Neural cell (in vitro differentiated cells): ENCODE measurements at regions not wholly inside any gene's neighbourhood (a gene's known extent, or its start where the extent isn't known, plus 50 kb on each side); places are given as distances from the start of the nearest gene placed in this dataset.

Experiments
- H2AFZ ChIP-seq: fragments of 200-600, 300-800 bp; sonication (generic), shearing (Covaris generic); 2 replicates; pipeline ENCODE4 v1.6.0; 2014; ENCODE audit warnings: low read depth, mild to moderate bottlenecking, antibody characterized with exemption, low read length, moderate library complexity
- H3F3A ChIP-seq: fragments of 200-600 bp; shearing (Covaris generic); 2 replicates; pipeline ENCODE4 v1.6.1; 2016; ENCODE audit warnings: mild to moderate bottlenecking, moderate library complexity, mixed read lengths, antibody characterized with exemption, low read length; ENCODE audit not compliant: insufficient read depth, poor library complexity, severe bottlenecking
- H3K27ac ChIP-seq: fragments of 200-600, 300-800 bp; sonication (generic), shearing (Covaris generic); 2 replicates; pipeline ENCODE4 v1.5.1; 2014; ENCODE audit warnings: mild to moderate bottlenecking, low read length, moderate library complexity
- H3K27me3 ChIP-seq: fragments of 300-800, 200-600 bp; sonication (generic), shearing (Covaris generic); 2 replicates; pipeline ENCODE4 v1.6.0; 2014; ENCODE audit warnings: mild to moderate bottlenecking, low read depth, low read length, moderate library complexity; ENCODE audit not compliant: insufficient read depth
- H3K36me3 ChIP-seq: fragments of 300-800, 200-600 bp; sonication (generic), shearing (Covaris generic); 2 replicates; pipeline ENCODE4 v1.5.1; 2014; ENCODE audit warnings: mild to moderate bottlenecking, antibody characterized with exemption, low read length, moderate library complexity; ENCODE audit not compliant: insufficient read depth
- H3K4me2 ChIP-seq: fragments of 300-800, 200-600 bp; sonication (generic), shearing (Covaris generic); 2 replicates; pipeline ENCODE4 v1.6.0; 2014; ENCODE audit warnings: mild to moderate bottlenecking, low read length
- H3K4me3 ChIP-seq: fragments of 300-800, 200-600 bp; sonication (generic), shearing (Covaris generic); 2 replicates; pipeline ENCODE4 v1.5.1; 2014; ENCODE audit warnings: mild to moderate bottlenecking, low read length, moderate library complexity
- H3K79me2 ChIP-seq: fragments of 200-600 bp; shearing (Covaris generic); replicated peaks from 2 replicates; pipeline ENCODE4 v1.6.0; 2014; ENCODE audit warnings: mild to moderate bottlenecking, low read length, moderate library complexity; ENCODE audit not compliant: insufficient read depth
- H3K9ac ChIP-seq: fragments of 300-800, 200-600 bp; sonication (generic), shearing (Covaris generic); 2 replicates; pipeline ENCODE4 v1.6.1; 2016; ENCODE audit warnings: mild to moderate bottlenecking, low read length, mixed read lengths
- H3K9me2 ChIP-seq: fragments of 200-600 bp; shearing (Covaris generic); 2 replicates; pipeline ENCODE4 v1.6.1; 2016; ENCODE audit warnings: mild to moderate bottlenecking, low read length, mixed read lengths; ENCODE audit not compliant: insufficient read depth
- H3K9me3 ChIP-seq: fragments of 200-600, 300-800 bp; sonication (generic), shearing (Covaris generic); 2 replicates; pipeline ENCODE4 v1.6.1; 2016; ENCODE audit warnings: mild to moderate bottlenecking, mixed run types, low read length, moderate library complexity, mixed read lengths
- H4K20me1 ChIP-seq: fragments of 200-600 bp; shearing (Covaris generic); 2 replicates; pipeline ENCODE4 v1.6.1; 2016; ENCODE audit warnings: mild to moderate bottlenecking, mixed run types; ENCODE audit not compliant: insufficient read depth
- CTCF ChIP-seq: fragments of 450-650 bp; IDR thresholded peaks from 2 replicates; pipeline ENCODE4 v1.5.1; 2014; ENCODE audit warnings: antibody characterized with exemption, mild to moderate bottlenecking, moderate library complexity; ENCODE audit not compliant: poor library complexity, severe bottlenecking
- EP300 ChIP-seq: fragments of 450-650 bp; conservative IDR thresholded peaks from 2 replicates; pipeline ENCODE4 v1.6.1; 2014; ENCODE audit warnings: antibody characterized with exemption, mild to moderate bottlenecking, moderate library complexity; ENCODE audit not compliant: poor library complexity, severe bottlenecking
- EZH2 ChIP-seq: fragments of 200-600, 300-800 bp; shearing (Covaris generic), sonication (generic); IDR thresholded peaks from 2 replicates; pipeline ENCODE4 v1.6.1; 2014; ENCODE audit warnings: antibody characterized with exemption, low read length, borderline replicate concordance, mild to moderate bottlenecking; ENCODE audit not compliant: insufficient read depth, poor library complexity, severe bottlenecking
- MXI1 ChIP-seq: fragments of 450-650 bp; conservative IDR thresholded peaks from 2 replicates; pipeline ENCODE4 v1.6.1; 2014; ENCODE audit warnings: antibody characterized with exemption, mild to moderate bottlenecking; ENCODE audit not compliant: poor library complexity, severe bottlenecking
- POLR2AphosphoS5 ChIP-seq: IDR thresholded peaks from 2 replicates; pipeline ENCODE4 v1.6.1; 2012
- RAD21 ChIP-seq: fragments of 450-650 bp; conservative IDR thresholded peaks from 2 replicates; pipeline ENCODE4 v1.6.1; 2014; ENCODE audit warnings: antibody characterized with exemption, mild to moderate bottlenecking, moderate library complexity
- REST ChIP-seq: IDR thresholded peaks from 2 replicates; pipeline ENCODE4 v1.6.1; 2012; ENCODE audit warnings: borderline replicate concordance
- SMC3 ChIP-seq: fragments of 450-650 bp; conservative IDR thresholded peaks from 2 replicates; pipeline ENCODE4 v1.6.1; 2014; ENCODE audit warnings: antibody characterized with exemption, mild to moderate bottlenecking, moderate library complexity; ENCODE audit not compliant: poor library complexity
- TAF1 ChIP-seq: IDR thresholded peaks from 2 replicates; pipeline ENCODE4 v1.6.1; 2012; ENCODE audit warnings: low read depth

- H3K9ac ChIP-seq: no peak overlapping the region
- H4K20me1 ChIP-seq: no peaks in the 10 kb centered on the region
- H3K27ac ChIP-seq: no peak overlapping the region
- H3K9me3 ChIP-seq: no peaks in the 10 kb centered on the region
- no peaks in the 10 kb centered on the region for H3K9me2 ChIP-seq
- TF ChIP-seq MXI1 (no peak), EP300 (no peak), TAF1 (no peak), SMC3 (no peak), CTCF (no peak), RAD21 (no peak), EZH2 (no peak), REST (no peak), POLR2AphosphoS5 (no peak)
- no peaks in the 10 kb centered on the region for H3K36me3 ChIP-seq
- no peaks in the 10 kb centered on the region for H3K79me2 ChIP-seq
- H3K4me3 ChIP-seq: no peak overlapping the region
- H3K27me3 ChIP-seq: no peaks in the 10 kb centered on the region
- H2AFZ ChIP-seq: no peak overlapping the region
- H3F3A ChIP-seq: no peaks in the 10 kb centered on the region
- H3K4me2 ChIP-seq: no peak overlapping the region
These were observed 363.3 kb downstream of the ARL4A start for GRCh38 chr7:13050703-13051102.

GRCh38 chr7:13055732-13056368, 368.4 kb downstream of the ARL4A start:
- H3K4me2 ChIP-seq: no peak overlapping the region
- H4K20me1 ChIP-seq: no peaks in the 10 kb centered on the region
- H3K36me3 ChIP-seq: no peaks in the 10 kb centered on the region
- no peak overlapping the region for H2AFZ ChIP-seq
- no peaks in the 10 kb centered on the region for H3K79me2 ChIP-seq
- no peaks in the 10 kb centered on the region for H3K9me2 ChIP-seq
- H3K27ac ChIP-seq: no peak overlapping the region
- no peaks in the 10 kb centered on the region for H3F3A ChIP-seq
- H3K27me3 ChIP-seq: no peaks in the 10 kb centered on the region
- H3K4me3 ChIP-seq: no peak overlapping the region
- TF ChIP-seq RAD21: no peak
- no peak for TF ChIP-seq EZH2
- no peak for TF ChIP-seq MXI1
- TF ChIP-seq POLR2AphosphoS5: no peak
- TF ChIP-seq TAF1: no peak
- TF ChIP-seq EP300: no peak
- no peak for TF ChIP-seq CTCF
- no peak for TF ChIP-seq REST
- TF ChIP-seq SMC3: no peak
- no peak overlapping the region for H3K9ac ChIP-seq
- no peaks in the 10 kb centered on the region for H3K9me3 ChIP-seq
